Activated CD4-positive, alpha-beta T cell treated with anti-CD3 and anti-CD28 coated beads for 48 hours (primary cell): ENCODE measurements at regions not wholly inside any gene's neighbourhood (a gene's known extent, or its start where the extent isn't known, plus 50 kb on each side); places are given as distances from the start of the nearest gene placed in this dataset.

Source experiments
- DNase-seq: peaks from one replicate; pipeline ENCODE4 v3.0.0-alpha.2; 2020

DNA sequence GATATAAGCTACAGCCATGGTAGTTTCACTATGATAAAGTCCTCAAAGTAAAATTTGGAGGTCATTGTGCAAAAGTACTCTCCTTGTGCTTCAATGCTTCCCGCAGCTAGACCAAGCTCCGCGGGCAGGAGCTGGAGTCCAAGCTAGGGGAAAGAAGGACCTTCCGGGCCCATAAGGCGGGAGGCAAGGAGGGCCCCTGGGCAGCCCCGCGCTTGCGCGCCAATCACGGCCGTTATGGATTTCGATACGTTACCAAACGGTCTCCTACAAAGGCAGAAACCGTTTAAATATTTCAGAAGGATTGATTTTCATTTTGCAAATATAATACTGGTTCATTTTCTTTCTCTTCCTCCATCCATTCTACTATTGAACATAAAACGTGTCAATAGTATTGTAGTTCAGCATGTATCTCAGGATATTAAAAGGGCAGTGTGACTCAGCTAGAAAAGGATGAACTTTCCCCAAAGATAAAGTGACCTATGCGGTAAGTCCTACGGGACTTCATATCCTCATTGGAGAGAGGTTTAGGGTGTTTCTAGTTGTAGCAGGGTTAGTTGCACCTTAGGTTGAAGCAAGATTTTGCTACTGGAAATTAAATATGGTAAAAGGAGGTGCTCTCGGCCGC is 128.0 kb downstream of the KIF20B start:
- no peak for DNase-seq

DNA sequence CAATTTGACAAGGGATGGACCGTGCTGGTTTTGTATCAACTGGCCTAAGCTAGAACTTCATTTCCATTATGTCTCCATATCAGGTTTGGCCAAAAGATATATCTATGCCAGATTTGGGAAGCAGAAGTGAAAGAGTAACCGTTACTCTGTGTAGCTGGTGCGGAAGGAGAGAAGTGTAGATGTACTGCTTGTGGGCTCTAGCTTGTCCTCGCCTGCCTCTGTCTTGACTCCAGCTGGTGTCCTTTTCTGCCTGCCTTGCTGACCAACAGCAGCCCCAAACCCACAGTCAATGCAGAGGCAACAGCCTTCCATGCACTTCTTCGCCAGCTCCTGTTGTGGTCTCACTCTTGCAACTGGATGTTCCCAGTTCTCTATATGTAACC is 128.5 kb downstream of the KIF20B start:
- no peak for DNase-seq

DNA sequence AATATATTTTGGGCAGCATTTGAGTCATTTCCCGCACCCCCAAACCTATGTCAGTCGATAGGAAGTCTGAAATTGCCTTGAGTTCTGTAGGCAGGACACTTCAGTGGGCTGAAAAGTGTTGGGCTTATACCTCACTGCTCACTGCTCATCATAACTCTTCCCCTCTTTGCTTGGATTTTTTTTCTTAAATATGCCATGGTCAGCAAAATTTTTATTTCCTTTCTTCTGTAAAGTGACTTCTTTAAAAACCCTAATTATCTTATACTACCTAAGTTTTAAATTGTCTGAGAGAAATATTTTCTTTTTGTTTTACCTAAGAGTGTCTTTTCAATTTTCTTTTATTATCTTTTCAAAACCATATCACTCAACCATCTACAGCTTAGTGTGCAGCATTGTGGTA is 129.2 kb downstream of the KIF20B start:
- DNase-seq = no peak

DNA sequence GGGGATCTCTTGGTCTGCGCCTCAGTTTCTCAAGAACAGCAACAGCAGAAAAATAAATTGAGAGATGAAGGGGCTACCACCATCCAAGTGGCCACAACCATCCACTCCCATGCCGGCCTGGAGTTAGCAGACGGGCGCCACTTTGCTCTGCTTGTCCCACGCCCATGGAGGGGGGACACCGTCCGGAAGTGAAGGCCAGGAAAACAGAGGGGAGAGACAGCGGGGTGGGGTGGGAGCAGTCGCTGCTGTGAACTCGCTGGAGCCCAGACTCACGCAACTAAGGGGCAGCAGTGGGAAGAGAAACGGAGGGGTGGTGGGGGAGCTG is 135.4 kb downstream of the KIF20B start:
- DNase-seq = no peak

- DNase-seq = peak; percentile 41
These were observed 136.0 kb downstream of the KIF20B start for GRCh38 chr10:89837165-89838043.

DNA sequence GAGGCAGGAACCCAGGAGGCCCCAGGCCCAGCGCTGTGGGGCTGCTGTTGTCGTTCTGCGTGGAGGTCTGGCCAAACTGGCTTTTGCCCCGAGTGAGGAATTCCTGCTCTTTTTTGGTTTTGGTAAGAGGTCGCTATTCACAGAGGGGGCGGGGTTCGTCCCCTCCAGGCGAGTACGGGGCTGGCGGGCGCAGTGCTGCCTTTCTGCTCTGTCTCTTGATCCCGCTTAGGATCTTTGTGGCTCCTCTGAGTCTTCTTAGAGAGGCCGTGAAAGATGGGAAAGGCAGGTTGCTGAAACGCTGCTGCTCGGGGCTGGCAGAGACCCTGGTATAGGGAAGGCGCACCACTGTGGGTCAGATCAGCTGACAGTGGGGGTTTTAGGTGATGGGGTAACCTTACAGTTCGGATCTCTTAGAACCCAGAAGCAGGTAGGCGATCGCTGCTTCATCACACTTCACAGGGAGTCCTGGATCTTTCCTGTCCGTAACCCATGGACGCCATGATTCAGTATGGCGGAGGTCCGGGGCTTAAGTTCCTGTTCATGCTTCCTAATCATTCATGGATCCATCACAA is 136.7 kb downstream of the KIF20B start:
- DNase-seq = no peak

DNA sequence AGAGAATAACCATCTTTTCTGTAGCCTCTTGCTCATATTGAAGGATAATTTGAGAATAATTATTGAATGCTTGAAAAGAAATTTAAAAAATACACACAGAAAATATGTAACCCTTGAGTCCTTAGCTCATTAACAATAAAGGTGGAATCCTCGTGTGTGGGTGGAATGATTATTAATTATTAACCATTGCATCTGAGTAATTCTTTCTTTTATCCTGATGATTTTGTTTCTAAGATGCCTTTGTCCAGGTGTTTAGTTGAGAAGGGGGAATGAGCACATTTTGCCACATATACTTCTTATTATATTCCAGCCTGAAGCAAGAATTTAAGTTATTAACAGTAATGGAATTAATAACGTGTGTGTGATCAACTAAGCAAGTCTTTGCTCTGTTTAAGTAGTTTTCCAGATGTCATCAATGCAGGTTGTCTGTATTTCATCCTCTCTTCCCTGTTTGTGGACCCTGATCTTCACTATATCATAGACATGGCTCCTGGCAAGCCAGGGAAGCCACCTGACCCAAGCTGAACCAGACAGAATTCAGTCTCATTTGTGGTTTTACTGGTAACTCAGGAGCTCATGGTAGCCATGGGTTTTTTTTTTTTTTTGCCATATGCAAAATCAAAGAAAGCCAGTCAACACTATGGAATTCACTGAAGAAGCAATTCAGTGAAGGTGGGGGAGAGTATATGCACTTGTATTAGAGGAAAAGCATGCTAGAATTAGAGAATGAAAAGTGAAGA is 144.3 kb downstream of the KIF20B start:
- DNase-seq = no peak

GRCh38 chr10:89846281-89846630 is 144.9 kb downstream of the KIF20B start:
- DNase-seq = no peak

- DNase-seq = no peak
These were observed 145.4 kb downstream of the KIF20B start for GRCh38 chr10:89846786-89847185.

DNA sequence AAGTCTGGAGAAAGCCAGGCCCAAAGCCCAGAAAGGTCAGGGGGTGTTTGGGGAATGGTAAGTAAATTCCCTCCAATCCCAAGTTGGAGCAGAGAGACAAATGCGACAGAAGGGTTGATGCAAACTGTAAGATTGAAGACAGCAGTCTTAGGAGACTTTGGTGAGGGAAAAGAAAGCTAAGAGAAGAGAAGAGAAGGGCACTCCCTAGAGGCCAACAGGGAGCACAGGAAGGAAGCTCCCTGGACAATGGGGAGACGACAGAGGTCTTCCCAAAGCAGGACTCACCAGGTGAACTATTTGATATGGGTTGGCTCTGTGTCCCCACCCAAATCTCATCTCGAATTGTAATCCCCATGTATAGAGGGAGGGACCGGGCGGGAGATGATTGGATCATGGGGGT is 151.5 kb downstream of the KIF20B start:
- no peak for DNase-seq

DNA sequence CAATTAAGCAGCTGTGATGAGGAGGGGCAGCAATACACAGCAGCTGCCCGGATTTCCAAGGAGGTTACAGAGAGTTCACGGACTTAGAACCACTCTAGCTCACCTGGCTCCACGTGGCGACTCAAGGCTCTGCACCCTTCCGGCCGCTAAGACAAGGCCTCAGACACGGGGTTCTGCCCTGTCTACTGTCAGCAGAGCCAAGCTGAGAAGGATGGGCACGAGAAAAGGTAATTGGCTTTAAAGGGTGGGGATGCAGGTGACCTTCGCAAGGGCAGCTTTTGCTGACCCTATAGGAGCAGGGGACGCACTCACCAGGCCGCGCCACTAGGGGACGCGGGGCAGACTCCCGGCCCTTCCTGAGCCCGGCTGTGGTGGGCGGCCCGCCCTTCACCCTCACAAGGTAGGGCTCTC is 152.4 kb downstream of the KIF20B start:
- DNase-seq = no peak

GRCh38 chr10:89857431-89858042 is 156.1 kb downstream of the KIF20B start:
- no peak for DNase-seq

GRCh38 chr10:89861199-89861573 is 159.8 kb downstream of the KIF20B start:
- no peak for DNase-seq

DNA sequence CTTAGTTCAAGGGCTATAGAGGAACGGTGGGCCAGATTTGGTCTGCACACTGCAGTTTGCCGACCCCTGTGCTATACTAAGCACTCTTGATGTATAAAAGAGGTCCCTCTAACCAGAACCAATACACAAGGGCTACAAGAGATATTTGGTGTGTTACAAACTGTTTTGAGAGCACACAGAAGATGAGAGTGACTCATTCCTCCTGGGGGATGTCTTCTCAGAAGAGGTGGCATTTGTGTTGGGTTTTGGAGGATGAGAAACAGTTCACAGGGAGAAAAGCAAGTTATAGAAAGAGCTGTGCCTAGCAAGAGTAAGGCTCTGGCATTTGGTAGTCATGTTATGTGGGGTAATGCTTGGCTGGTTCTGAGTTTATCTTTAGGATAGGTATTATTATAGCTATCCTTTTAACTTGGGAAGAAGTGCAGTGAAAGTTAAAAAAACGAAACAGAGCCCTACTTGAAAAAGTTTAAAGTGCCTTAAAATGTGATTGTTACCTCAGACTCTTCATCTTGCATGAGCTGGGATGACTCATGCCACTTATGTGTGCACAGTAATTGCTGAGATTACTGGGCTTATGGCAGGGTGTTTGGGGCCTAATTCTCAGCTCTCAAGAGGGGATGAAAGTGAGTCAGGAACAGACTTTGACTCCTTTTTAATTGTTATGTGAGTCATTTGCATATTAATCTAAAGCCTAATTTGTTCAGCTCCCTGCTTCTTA is 160.4 kb downstream of the KIF20B start:
- DNase-seq = peak; percentile 54

DNA sequence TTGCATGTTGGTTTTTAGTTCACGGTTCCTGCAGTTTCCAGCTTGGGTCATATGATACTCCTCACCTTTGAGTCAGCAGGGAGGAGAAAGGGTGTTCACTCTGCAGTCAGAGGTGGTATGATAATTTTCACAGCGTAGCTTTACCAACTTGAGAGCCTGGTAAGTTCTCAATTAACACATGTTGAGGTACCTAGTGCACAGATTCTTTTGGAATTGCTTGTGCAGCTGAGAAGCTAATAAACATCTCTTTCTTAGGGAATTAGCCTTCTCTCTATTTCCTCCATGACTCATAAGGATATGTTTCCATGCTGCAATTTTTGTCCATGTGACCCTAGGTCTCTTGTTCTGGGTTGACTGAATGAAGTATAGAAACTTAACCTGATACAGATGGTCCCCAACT is 166.6 kb downstream of the KIF20B start:
- no peak for DNase-seq

DNA sequence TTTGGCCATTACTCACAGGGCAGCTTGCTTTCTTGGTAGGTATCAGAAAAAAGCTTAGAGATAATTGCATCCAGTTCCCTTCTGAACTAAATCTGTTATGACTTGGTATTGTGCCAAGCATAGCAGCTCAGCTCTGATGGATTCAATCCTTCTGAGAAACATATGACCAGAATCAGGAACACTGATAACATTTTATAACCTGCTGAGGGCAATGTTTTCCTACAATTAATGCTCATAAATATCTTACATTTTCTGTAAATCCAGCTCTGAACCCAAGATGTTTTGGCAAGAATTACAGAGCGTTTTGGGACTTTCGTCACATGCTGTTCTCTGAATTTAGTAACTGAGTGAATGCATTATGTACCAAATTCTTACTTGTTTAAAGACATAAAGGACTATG is 167.8 kb downstream of the KIF20B start:
- DNase-seq = no peak

GRCh38 chr10:89869592-89870156 is 168.3 kb downstream of the KIF20B start:
- no peak for DNase-seq

DNA sequence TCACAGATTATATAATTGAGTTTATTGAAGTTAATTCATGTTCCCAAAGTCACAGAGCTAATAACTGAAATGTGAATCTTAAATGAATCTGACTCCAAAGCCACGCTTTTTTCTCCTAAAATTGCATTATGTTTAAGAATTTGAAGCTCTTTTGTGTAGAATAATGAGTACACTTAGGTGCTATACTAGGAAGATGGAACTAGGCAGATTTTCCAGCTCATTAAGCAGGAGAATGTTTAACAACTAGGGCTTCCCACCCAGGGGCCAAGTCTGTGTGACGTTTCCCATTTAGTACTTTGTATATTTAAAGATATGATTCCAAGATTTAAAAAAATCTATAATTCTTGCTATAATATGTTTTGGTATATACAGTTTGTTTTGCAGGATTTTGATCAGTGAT is 169.5 kb downstream of the KIF20B start:
- no peak for DNase-seq

DNA sequence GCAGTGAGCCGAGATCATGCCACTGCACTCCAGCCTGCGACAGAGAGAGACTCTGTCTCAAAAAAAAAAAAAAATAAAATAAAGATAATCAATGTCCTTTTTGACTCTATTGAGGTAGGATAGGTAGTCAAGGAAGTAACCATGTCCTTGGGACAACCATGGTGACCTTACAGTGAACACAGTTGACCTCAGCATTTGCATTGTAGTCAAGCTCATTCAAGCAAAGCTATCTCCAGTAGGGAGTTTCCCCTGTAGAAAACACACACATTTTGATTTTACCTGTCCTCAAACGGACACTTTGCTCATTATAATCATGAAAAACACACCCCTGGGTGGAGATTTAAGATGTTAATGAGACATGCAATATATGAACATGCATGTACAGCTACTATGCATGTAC is 171.7 kb downstream of the KIF20B start:
- no peak for DNase-seq

- no peak for DNase-seq
These were observed 174.2 kb downstream of the KIF20B start for GRCh38 chr10:89875557-89875956.

DNA sequence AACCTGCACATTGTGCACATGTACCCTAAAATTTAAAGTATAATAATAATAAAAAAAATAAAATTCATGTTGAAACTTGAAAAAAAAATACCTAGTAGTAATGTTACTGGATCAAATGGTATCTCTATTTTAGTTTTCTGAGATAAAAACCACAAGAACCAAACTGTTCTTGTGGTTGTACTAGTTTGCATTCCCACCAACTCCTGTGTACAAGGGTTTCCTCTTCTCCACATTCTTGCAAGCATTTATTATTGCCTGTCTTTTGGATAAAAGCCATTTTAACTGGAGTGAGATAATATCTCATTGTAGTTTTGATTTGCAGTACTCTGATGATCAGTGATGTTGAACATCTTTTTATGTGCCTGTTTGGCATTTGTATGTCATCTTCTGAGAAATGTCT is 177.7 kb downstream of the KIF20B start:
- no peak for DNase-seq

DNA sequence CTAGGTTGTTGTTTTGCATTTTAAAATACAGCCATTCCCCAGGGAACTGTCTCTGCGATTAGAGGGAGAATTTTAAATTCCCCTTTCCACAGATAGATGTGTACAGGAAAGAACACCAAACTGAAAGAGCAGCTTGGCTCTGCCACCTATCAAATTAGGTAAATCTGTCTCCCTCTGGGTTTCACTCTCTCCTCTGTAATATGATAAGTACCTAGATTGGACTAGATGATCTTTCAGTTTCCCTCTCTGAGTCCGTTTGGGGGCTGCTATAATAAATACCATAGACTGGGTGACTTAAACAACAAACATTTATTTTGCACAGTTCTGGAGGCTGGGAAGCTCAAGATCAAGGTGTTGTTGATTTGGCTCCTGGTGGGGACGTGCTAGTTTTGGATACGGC is 186.0 kb downstream of the KIF20B start:
- no peak for DNase-seq
